SK-N-SH (cell line): ENCODE measurements at regions not wholly inside any gene's neighbourhood (a gene's known extent, or its start where the extent isn't known, plus 50 kb on each side); places are given as distances from the start of the nearest gene placed in this dataset.

ENCODE experiments used
- CTCF ChIA-PET: fragments of 300-600, 350-600 bp; formaldehyde crosslinking; extraction: SDS; loops from one replicate; lab custom pipeline; 2021; lab: Yijun Ruan, JAX
- POLR2A ChIA-PET: fragments of 350-600 bp; sonication (Branson Sonifier 250); formaldehyde crosslinking; extraction: SDS; loops from one replicate; lab custom pipeline; 2020; ENCODE audit warnings: antibody characterized with exemption, inconsistent platforms; lab: Yijun Ruan, JAX
- DNase-seq: peaks from one replicate; pipeline ENCODE4 v3.0.0; 2012
- H2AFZ ChIP-seq: fragments of 200-600 bp; sonication (generic); 2 replicates; pipeline ENCODE4 v1.8.1; 2016; ENCODE audit warnings: antibody characterized with exemption, mild to moderate bottlenecking, low read depth
- H3F3A ChIP-seq: fragments of 200-600 bp; sonication (generic); replicated peaks from 2 replicates; pipeline ENCODE3; 2016; ENCODE audit warnings: antibody characterized with exemption, mild to moderate bottlenecking; ENCODE audit not compliant: insufficient read depth
- H3K27ac ChIP-seq, 2 experiments: fragments of 200-500 bp in 1 of 2; fragments of 200-600 bp in 1 of 2; sonication (Bioruptor generic) in 1 of 2; sonication (generic), shearing (Covaris generic) in 1 of 2; 2 replicates each; pipeline versions ENCODE4 v1.5.1 to v1.6.1; 2014 to 2016; ENCODE audit warnings: low read depth in 2 of 2, inconsistent platforms in 1 of 2, low read length in 1 of 2, mild to moderate bottlenecking in 1 of 2, mixed read lengths in 1 of 2
- H3K27me3 ChIP-seq: fragments of 200-600 bp; sonication (generic), shearing (Covaris generic); 2 replicates; pipeline ENCODE4 v1.6.1; 2016; ENCODE audit warnings: mixed run types; ENCODE audit not compliant: insufficient read depth
- H3K36me3 ChIP-seq, 2 experiments: fragments of 200-500 bp in 1 of 2; fragments of 200-600 bp in 1 of 2; sonication (Bioruptor generic) in 1 of 2; sonication (generic) in 1 of 2; replicated peaks in 1 of 2; 2 replicates each; pipeline versions ENCODE3 to v1.5.1; 2014 to 2016; ENCODE audit warnings: low read length in 1 of 2, mild to moderate bottlenecking in 1 of 2; ENCODE audit not compliant: insufficient read depth in 2 of 2, control insufficient read depth in 1 of 2
- H3K4me1 ChIP-seq, 2 experiments: fragments of 200-500 bp in 1 of 2; fragments of 200-600 bp in 1 of 2; sonication (Bioruptor generic) in 1 of 2; sonication (generic), shearing (Covaris generic) in 1 of 2; 2 replicates each; pipeline versions ENCODE4 v1.5.1 to v1.6.1; 2014 to 2016; ENCODE audit warnings: low read depth in 1 of 2, low read length in 1 of 2, mixed run types in 1 of 2; ENCODE audit not compliant: insufficient read depth in 2 of 2, control insufficient read depth in 1 of 2
- H3K4me2 ChIP-seq: fragments of 200-600 bp; sonication (generic), shearing (Covaris generic); 2 replicates; pipeline ENCODE4 v1.6.1; 2017; ENCODE audit warnings: mixed run types
- H3K4me3 ChIP-seq, 2 experiments: fragments of 200-500 bp in 1 of 2; fragments of 200-600 bp in 1 of 2; sonication (Bioruptor generic) in 1 of 2; sonication (generic), shearing (Covaris generic) in 1 of 2; 2 replicates each; pipeline versions ENCODE4 v1.5.1 to v1.8.1; 2014 to 2016; ENCODE audit warnings: low read depth in 2 of 2, inconsistent platforms in 1 of 2, low read length in 1 of 2, mild to moderate bottlenecking in 1 of 2, mixed read lengths in 1 of 2, moderate library complexity in 1 of 2
- H3K79me2 ChIP-seq: fragments of 200-600 bp; sonication (generic); 2 replicates; pipeline ENCODE4 v1.8.1; 2017; ENCODE audit warnings: mild to moderate bottlenecking; ENCODE audit not compliant: insufficient read depth
- H3K9ac ChIP-seq: fragments of 200-600 bp; sonication (generic); 2 replicates; pipeline ENCODE4 v1.6.1; 2017; ENCODE audit warnings: mixed run types
- H3K9me2 ChIP-seq: fragments of 200-600 bp; sonication (generic); 2 replicates; pipeline ENCODE4 v1.6.1; 2017; ENCODE audit warnings: mixed run types
- H3K9me3 ChIP-seq: fragments of 200-600 bp; sonication (generic); 2 replicates; pipeline ENCODE4 v1.6.1; 2017; ENCODE audit warnings: mixed run types, mild to moderate bottlenecking, moderate library complexity
- H4K20me1 ChIP-seq: fragments of 200-600 bp; sonication (generic); 2 replicates; pipeline ENCODE4 v1.6.1; 2017; ENCODE audit warnings: mild to moderate bottlenecking, mixed run types; ENCODE audit not compliant: insufficient read depth
- CTCF ChIP-seq: fragments of 200-600 bp; sonication (generic); IDR thresholded peaks from 2 replicates; pipeline ENCODE4 v1.6.1; 2017; ENCODE audit warnings: antibody characterized with exemption, mild to moderate bottlenecking, moderate library complexity
- FOXJ3 ChIP-seq: sonication (generic); formaldehyde crosslinking; IDR thresholded peaks from 2 replicates; pipeline ENCODE4 v1.5.1; 2020; ENCODE audit warnings: mild to moderate bottlenecking, missing genetic modification reagents
- GATA2 ChIP-seq: sonication (generic); formaldehyde crosslinking; IDR thresholded peaks from 2 replicates; pipeline ENCODE4 v1.5.0; 2020; ENCODE audit warnings: mild to moderate bottlenecking, missing genetic modification reagents
- JUND ChIP-seq: IDR thresholded peaks from 2 replicates; pipeline ENCODE4 v1.4.0; 2012
- MAX ChIP-seq: IDR thresholded peaks from 2 replicates; pipeline ENCODE4 v1.4.0; 2012; ENCODE audit warnings: low read depth
- NFIC ChIP-seq: IDR thresholded peaks from 2 replicates; pipeline ENCODE4 v1.4.0; 2012; ENCODE audit warnings: borderline replicate concordance
- RAD21 ChIP-seq: IDR thresholded peaks from 2 replicates; pipeline ENCODE4 v1.6.1; 2012; ENCODE audit warnings: mild to moderate bottlenecking, low read length
- RCOR1 ChIP-seq: fragments of 150-350 bp; IDR thresholded peaks from 2 replicates; pipeline ENCODE4 v1.6.1; 2017; ENCODE audit warnings: antibody characterized with exemption, low read length
- USF1 ChIP-seq: IDR thresholded peaks from 2 replicates; pipeline ENCODE4 v1.4.0; 2012; ENCODE audit warnings: low read depth, borderline replicate concordance
- USF2 ChIP-seq: fragments of 150-350 bp; IDR thresholded peaks from 2 replicates; pipeline ENCODE4 v1.6.1; 2017; ENCODE audit warnings: antibody characterized with exemption, low read length, low read depth, borderline replicate concordance
- ZBTB33 ChIP-seq: IDR thresholded peaks from 2 replicates; pipeline ENCODE4 v1.4.0; 2012; ENCODE audit warnings: low read depth, borderline replicate concordance
- WGBS: methylation state at CpG from one replicate; pipeline ENCODE4 v1.1.6; 2017; ENCODE audit warnings: low lambda C conversion rate; 5-methylcytosine and 5-hydroxymethylcytosine counted together

GRCh38 chr12:17035372-17035771 lies 429.4 kb upstream of the LMO3 start (continued):
- no peak for TF ChIP-seq USF1
- TF ChIP-seq GATA2 (CRISPR knock-in tag) = no peak
- TF ChIP-seq CTCF = no peak
- no peak for TF ChIP-seq RCOR1

- Histone ChIP-seq H3K27ac (no peak overlapping the region), H2AFZ (no peak overlapping the region), H3K4me3 (no peak overlapping the region), H3K9ac (no peak overlapping the region), H3K79me2 (no peaks in the 10 kb centered on the region), H3K27me3 (no peaks in the 10 kb centered on the region), H3K4me1 (no peaks in the 10 kb centered on the region), H3K9me2 (no peaks in the 10 kb centered on the region), H3K36me3 (no peaks in the 10 kb centered on the region), H3K4me2 (no peak overlapping the region), H3F3A (no peaks in the 10 kb centered on the region), H3K9me3 (no peaks in the 10 kb centered on the region; the same call in 1 of the 2 replicates), H4K20me1 (no peaks in the 10 kb centered on the region)
- 3% methylated on average over 1 of the region's 1 CpG for WGBS
- CTCF ChIA-PET = no interaction called here
- POLR2A ChIA-PET = no interaction called here
- DNase-seq = no peak
- no peak for TF ChIP-seq RAD21
- no peak for TF ChIP-seq JUND
- no peak for TF ChIP-seq USF2
- TF ChIP-seq FOXJ3 (CRISPR knock-in tag) = no peak
- TF ChIP-seq ZBTB33 = no peak
- no peak for TF ChIP-seq NFIC
- no peak for TF ChIP-seq USF1
- TF ChIP-seq MAX = no peak
Observed at GRCh38 chr12:17030338-17030737, 424.4 kb upstream of the LMO3 start.
